HG03342 (cell line): ENCODE measurements at regions not wholly inside any gene's neighbourhood (a gene's known extent, or its start where the extent isn't known, plus 50 kb on each side); places are given as distances from the start of the nearest gene placed in this dataset.
"Not testable (repeated sequence)": the region's sequence is repeated elsewhere in the genome, so short reads cannot be mapped to it uniquely, and the experiment has no call there.

Experiments used
- ATAC-seq: cut with Tn5 transposase; IDR thresholded peaks from one replicate; pipeline ENCODE4 v1.9.1; 2021; ENCODE audit warnings: mild to moderate bottlenecking, moderate library complexity; ENCODE audit not compliant: unreplicated experiment

GRCh38 chr2:82498777-82499443 is 1960.2 kb downstream of the SUCLG1 start:
- ATAC-seq: no peak

GRCh38 chr2:82494739-82495138 is 1964.3 kb downstream of the SUCLG1 start:
- ATAC-seq: no peak

DNA sequence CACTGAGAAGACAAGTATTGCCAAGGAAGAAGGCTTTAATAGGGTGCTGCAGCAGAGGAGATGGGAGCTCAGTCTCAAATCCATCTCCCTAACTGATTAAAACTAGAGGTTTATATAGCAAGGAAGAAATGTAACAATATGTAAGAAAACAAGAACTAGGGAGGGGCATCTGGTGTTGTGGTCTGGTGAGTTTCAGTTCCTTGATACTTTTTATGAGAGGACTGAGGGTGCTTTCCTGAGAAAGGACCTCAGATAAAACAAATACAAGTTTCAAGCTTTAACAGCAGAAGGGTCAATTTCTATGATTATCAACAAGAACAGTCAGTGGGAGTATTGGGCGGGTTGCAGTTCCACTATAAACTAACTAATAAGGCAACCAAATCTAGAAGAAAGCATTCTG is 1967.5 kb downstream of the SUCLG1 start:
- no peak for ATAC-seq

GRCh38 chr2:82487354-82487753 is 1971.7 kb downstream of the SUCLG1 start:
- ATAC-seq: no peak

- no peak for ATAC-seq
These were observed 1973.4 kb downstream of the SUCLG1 start for GRCh38 chr2:82485701-82486100.

GRCh38 chr2:82481207-82481606 is 1977.9 kb downstream of the SUCLG1 start:
- ATAC-seq: no peak

DNA sequence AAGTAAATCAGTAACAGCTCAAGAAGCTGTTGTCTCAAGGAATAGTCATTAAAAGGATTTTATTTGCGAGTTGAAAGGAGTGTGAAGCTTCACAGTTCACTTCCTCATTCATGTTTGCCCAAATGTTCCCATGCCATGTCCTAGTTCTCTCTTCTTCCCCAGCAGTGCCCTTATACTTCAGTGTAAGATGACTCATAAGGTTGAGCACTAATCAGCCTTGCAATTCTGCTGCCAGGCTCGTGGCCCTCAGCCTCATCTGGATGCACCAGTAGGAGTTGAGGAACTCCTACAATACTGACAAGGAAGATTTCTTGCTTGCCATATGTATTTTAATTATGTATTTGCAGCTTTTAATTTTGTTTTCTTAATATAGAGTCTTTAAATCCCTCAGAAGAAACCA is 1980.4 kb downstream of the SUCLG1 start:
- no peak for ATAC-seq

DNA sequence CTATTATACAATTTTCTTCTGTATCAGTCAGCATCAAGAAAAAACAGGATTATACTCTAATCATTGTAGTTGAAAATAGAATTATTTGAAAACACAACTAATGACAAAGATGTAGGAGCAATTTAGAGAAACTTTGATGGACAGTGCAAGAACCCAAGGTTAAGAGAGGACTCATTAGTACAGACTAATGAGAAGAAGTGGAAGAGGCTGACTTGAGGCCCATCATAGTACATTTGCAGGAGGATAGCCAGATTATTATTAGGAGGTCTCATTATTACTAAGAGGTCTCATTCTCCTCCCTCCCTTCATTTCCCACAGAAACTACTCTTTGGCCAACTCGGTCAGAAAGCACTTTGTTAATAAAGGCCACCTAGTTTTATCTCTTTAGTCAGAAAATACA is 1983.0 kb downstream of the SUCLG1 start:
- ATAC-seq: no peak

- ATAC-seq: no peak
These were observed 2030.8 kb downstream of the SUCLG1 start for GRCh38 chr2:82428251-82428650.

DNA sequence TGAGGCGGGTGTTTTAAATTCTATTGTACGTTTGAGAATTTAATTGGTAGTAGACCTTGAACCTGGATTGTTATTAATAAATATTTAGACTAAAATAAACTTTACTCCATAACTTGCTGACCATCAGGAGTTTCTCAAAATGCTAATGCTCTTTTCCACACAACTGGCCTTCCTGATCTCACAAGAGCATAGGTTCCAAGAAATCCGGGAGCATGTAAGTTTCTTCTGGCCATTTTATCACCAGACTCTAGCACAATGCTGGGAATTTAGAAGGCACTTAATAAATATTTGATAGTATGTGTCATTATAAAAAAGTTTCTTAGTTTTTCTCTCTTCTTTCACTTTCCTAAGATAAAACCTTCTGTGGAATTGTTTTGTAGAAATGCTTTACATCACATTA is 2047.1 kb downstream of the SUCLG1 start:
- ATAC-seq: no peak

- no peak for ATAC-seq
These were observed 2048.0 kb downstream of the SUCLG1 start for GRCh38 chr2:82411071-82411470.

GRCh38 chr2:82395531-82395930 is 2063.5 kb downstream of the SUCLG1 start:
- no peak for ATAC-seq

DNA sequence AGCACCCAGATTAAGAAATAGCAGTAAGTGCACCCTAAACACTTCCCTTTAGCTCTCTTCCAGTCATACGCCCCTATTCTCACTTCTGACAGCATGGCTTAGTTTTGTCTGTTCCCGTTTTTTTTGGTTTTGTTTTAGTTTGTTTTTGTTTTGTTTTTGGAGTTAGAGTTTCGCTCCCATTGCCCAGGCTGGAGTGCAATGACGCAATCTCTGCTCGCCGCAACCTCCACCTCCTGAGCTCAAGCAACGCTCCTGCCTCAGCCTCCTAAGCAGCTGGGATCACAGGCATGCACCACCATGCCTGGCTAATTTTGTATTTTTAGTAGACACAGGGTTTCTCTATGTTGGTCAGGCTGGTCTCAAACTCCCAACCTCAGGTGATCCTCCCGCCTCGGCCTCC is 2067.7 kb downstream of the SUCLG1 start:
- ATAC-seq: no peak

GRCh38 chr2:82355622-82356021 is 2051.1 kb upstream of the LRRTM1 start:
- no peak for ATAC-seq

- ATAC-seq: no peak
These were observed 2041.4 kb upstream of the LRRTM1 start for GRCh38 chr2:82345910-82346309.

- ATAC-seq: no peak
These were observed 2040.1 kb upstream of the LRRTM1 start for GRCh38 chr2:82344670-82345069.

- no peak for ATAC-seq
These were observed 2037.8 kb upstream of the LRRTM1 start for GRCh38 chr2:82342356-82342755.

GRCh38 chr2:82340578-82341053 is 2036.1 kb upstream of the LRRTM1 start:
- no peak for ATAC-seq

DNA sequence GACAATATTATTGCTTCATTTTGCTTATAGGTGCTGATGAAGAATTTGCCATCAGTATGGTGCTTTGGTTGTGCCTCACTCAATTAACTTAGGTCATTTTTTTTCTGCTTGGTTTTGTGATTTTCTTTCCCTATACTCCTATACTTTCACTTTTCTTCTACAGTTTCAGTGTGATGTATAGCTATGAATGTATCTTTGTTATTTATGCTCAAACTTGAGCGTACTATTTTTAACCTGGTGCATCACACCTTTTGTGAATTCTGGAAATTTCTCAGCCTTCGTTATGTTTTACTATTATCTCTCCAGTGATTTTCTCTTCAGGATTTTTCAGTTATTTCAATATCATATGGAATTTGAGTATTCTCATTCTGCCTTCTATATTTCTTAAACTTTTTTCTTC is 2035.3 kb upstream of the LRRTM1 start:
- no peak for ATAC-seq

GRCh38 chr2:82333697-82334096 is 2029.1 kb upstream of the LRRTM1 start:
- ATAC-seq: no peak

DNA sequence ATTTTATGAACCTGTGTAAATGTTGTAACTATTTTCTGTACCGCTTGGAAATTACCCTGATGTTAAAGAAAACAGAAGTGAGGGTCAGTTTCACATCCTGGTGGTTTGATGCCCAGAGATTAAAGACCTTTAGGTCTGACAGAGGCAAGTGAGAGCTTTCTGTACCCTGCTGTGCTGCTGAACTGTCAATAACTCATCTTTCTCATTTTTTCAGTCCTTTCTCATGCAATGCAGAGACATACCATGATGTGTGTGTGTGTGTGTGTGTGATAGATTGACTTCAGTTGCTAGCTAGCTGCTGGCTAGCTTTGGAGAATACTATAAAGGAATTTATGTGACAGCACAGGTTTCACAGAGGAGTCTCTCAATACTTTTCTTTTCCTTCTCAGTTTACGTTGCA is 2025.6 kb upstream of the LRRTM1 start:
- ATAC-seq: no peak

- ATAC-seq: not testable (repeated sequence)
These were observed 2021.7 kb upstream of the LRRTM1 start for GRCh38 chr2:82326180-82326767.

- no peak for ATAC-seq
These were observed 2015.7 kb upstream of the LRRTM1 start for GRCh38 chr2:82320296-82320695.
